ENCODE measurements at regions not wholly inside any gene's neighbourhood (a gene's known extent, or its start where the extent isn't known, plus 50 kb on each side); places are given as distances from the start of the nearest gene placed in this dataset.

DNA sequence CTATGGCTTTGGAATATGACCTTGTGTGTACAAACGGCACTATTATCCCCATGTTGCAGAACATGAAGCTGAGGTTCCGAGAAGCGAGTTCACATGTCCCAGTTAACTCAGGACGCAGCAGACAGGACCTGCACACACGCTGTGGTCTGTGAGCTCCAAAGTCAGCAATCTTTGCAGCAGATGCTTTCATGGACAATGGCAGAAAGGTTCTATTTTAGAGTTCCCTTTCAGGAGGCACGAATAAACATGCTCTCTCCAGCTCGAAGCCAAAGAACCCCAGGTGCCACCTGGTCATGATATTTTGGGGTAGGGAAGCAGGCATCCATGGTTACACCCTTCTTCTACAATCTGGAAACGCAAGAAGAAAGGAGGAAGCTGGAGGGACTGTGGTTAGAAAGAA is 412.0 kb downstream of the TMEM114 start:
- TF ChIP-seq SPI1 (IDR thresholded peaks at IDR 0.05; ENCODE audit: low read depth, low read length) (no peak), POLR2AphosphoS5 (IDR thresholded peaks at IDR 0.05; ENCODE audit: low read depth, low read length) (no peak), POLR2A (IDR thresholded peaks at IDR 0.05; ENCODE audit: low read depth, low read length) (no peak)

Measured in GM12891 (cell line).